KMS-11 (cell line): ENCODE measurements at regions not wholly inside any gene's neighbourhood (a gene's known extent, or its start where the extent isn't known, plus 50 kb on each side); places are given as distances from the start of the nearest gene placed in this dataset.

ENCODE experiments used
- H2AFZ ChIP-seq: fragments of 200-600 bp; sonication (generic); 2 replicates; pipeline ENCODE4 v1.6.1; 2016; ENCODE audit warnings: antibody characterized with exemption, mixed run types, low read depth
- H3K27ac ChIP-seq: fragments of 200-600 bp; sonication (generic); 2 replicates; pipeline ENCODE4 v1.6.1; 2016; ENCODE audit warnings: mild to moderate bottlenecking, mixed run types
- H3K27me3 ChIP-seq: fragments of 200-600 bp; sonication (generic); 2 replicates; pipeline ENCODE4 v1.6.1; 2017; ENCODE audit warnings: mild to moderate bottlenecking, low read depth, mixed run types, moderate library complexity; ENCODE audit not compliant: insufficient read depth
- H3K36me3 ChIP-seq: fragments of 200-600 bp; sonication (generic); 2 replicates; pipeline ENCODE4 v1.6.1; 2017; ENCODE audit warnings: mild to moderate bottlenecking, mixed run types; ENCODE audit not compliant: insufficient read depth
- H3K4me1 ChIP-seq: fragments of 200-600 bp; sonication (generic); 2 replicates; pipeline ENCODE4 v1.6.1; 2016; ENCODE audit warnings: mild to moderate bottlenecking, low read depth, mixed run types; ENCODE audit not compliant: poor library complexity, severe bottlenecking
- H3K4me2 ChIP-seq: fragments of 200-600 bp; sonication (generic); 2 replicates; pipeline ENCODE4 v1.7.0; 2016; ENCODE audit warnings: mild to moderate bottlenecking, mixed run types
- H3K4me3 ChIP-seq: fragments of 200-600 bp; sonication (generic); IDR thresholded peaks from 2 replicates; pipeline ENCODE4 v1.6.1; 2017; ENCODE audit warnings: low read depth, low read length, mixed read lengths; ENCODE audit not compliant: insufficient read depth
- H3K79me2 ChIP-seq: fragments of 200-600 bp; sonication (generic); 2 replicates; pipeline ENCODE4 v1.6.1; 2016; ENCODE audit warnings: low read depth, mixed run types; ENCODE audit not compliant: insufficient read depth
- H3K9ac ChIP-seq: fragments of 200-600 bp; sonication (generic); 2 replicates; pipeline ENCODE4 v1.6.1; 2016; ENCODE audit warnings: mild to moderate bottlenecking, mixed run types
- H4K20me1 ChIP-seq: fragments of 200-600 bp; sonication (generic); 2 replicates; pipeline ENCODE4 v1.6.1; 2016; ENCODE audit warnings: mild to moderate bottlenecking, mixed run types; ENCODE audit not compliant: insufficient read depth
- CTCF ChIP-seq: fragments of 200-600 bp; sonication (generic); conservative IDR thresholded peaks from 2 replicates; pipeline ENCODE4 v1.6.1; 2017; ENCODE audit warnings: low read depth, mild to moderate bottlenecking, antibody characterized with exemption, low read length, moderate library complexity, mixed read lengths

GRCh38 chr16:79870016-79870886 is 269.7 kb upstream of the MAF start:
- H3K4me2 ChIP-seq = no peak overlapping the region
- H3K4me1 ChIP-seq = peaks cover 13% of the 10 kb centered on the region
- no peak overlapping the region for H3K4me3 ChIP-seq
- no peak for TF ChIP-seq CTCF
- no peaks in the 10 kb centered on the region for H4K20me1 ChIP-seq
- no peaks in the 10 kb centered on the region for H3K27me3 ChIP-seq
- H3K9ac ChIP-seq = no peak overlapping the region
- H3K79me2 ChIP-seq = no peaks in the 10 kb centered on the region
- H3K27ac ChIP-seq = no peak overlapping the region
- H3K36me3 ChIP-seq = no peaks in the 10 kb centered on the region
- no peak overlapping the region for H2AFZ ChIP-seq

- H3K79me2 ChIP-seq = no peaks in the 10 kb centered on the region
- H3K4me1 ChIP-seq = peaks cover 5% of the 10 kb centered on the region
- no peak for TF ChIP-seq CTCF
- no peak overlapping the region for H3K9ac ChIP-seq
- H3K4me3 ChIP-seq = no peak overlapping the region
- no peaks in the 10 kb centered on the region for H4K20me1 ChIP-seq
- no peak overlapping the region for H3K27ac ChIP-seq
- no peaks in the 10 kb centered on the region for H3K27me3 ChIP-seq
- no peak overlapping the region for H3K4me2 ChIP-seq
- no peaks in the 10 kb centered on the region for H3K36me3 ChIP-seq
- H2AFZ ChIP-seq = no peak overlapping the region
Measured at GRCh38 chr16:79869304-79870015, 268.9 kb upstream of the MAF start.

- no peak overlapping the region for H3K27ac ChIP-seq
- no peaks in the 10 kb centered on the region for H3K27me3 ChIP-seq
Measured at GRCh38 chr16:79868841-79869240, 268.3 kb upstream of the MAF start.

GRCh38 chr16:79867425-79867997 is 267.0 kb upstream of the MAF start:
- H4K20me1 ChIP-seq = no peaks in the 10 kb centered on the region
- no peak overlapping the region for H3K4me2 ChIP-seq
- no peaks in the 10 kb centered on the region for H3K36me3 ChIP-seq
- H3K27ac ChIP-seq = no peak overlapping the region
- no peaks in the 10 kb centered on the region for H3K4me1 ChIP-seq
- no peaks in the 10 kb centered on the region for H3K27me3 ChIP-seq
- no peak for TF ChIP-seq CTCF
- no peak overlapping the region for H3K4me3 ChIP-seq
- H3K9ac ChIP-seq = no peak overlapping the region
- no peaks in the 10 kb centered on the region for H3K79me2 ChIP-seq
- H2AFZ ChIP-seq = no peak overlapping the region

More at GRCh38 chr16:79868841-79869240, 268.3 kb upstream of the MAF start:
- Histone ChIP-seq H2AFZ (no peak overlapping the region), H4K20me1 (no peaks in the 10 kb centered on the region), H3K36me3 (no peaks in the 10 kb centered on the region), H3K4me2 (no peak overlapping the region), H3K4me3 (no peak overlapping the region), H3K4me1 (no peaks in the 10 kb centered on the region), H3K9ac (no peak overlapping the region), H3K79me2 (no peaks in the 10 kb centered on the region)
- TF ChIP-seq CTCF = no peak
